CD4-positive, alpha-beta T cell treated with Interleukin-17A for 4 hours (primary cell): ENCODE measurements at regions not wholly inside any gene's neighbourhood (a gene's known extent, or its start where the extent isn't known, plus 50 kb on each side); places are given as distances from the start of the nearest gene placed in this dataset.
A peak's percentile ranks its signal among the peaks of the same experiment; 100 is the strongest.
"Not testable (repeated sequence)": the region's sequence is repeated elsewhere in the genome, so short reads cannot be mapped to it uniquely, and the experiment has no call there.

Experiments
- DNase-seq: peaks from one replicate; pipeline ENCODE4 v3.0.0-alpha.2; 2020; ENCODE audit warnings: mixed read lengths

DNA sequence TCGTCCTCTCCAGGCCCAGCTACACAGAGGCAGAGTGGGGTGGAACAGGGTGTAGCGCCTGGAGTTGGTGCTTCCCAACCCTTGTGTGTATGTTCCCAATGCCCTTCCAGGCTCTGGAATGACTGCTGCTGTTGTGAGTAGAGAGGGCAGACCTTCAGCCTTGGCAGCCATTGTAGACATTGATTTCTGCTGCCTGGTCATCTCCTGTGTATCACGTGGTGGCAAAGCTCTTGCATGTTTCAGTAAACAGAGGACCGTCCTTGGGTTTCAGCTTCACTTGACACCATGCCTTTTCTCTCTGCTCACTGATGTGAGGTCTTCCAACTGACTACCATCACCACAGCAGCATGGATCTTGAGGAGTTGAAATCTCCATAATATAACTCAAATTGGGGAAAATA is 397.9 kb downstream of the COG6 start:
- no peak for DNase-seq

DNA sequence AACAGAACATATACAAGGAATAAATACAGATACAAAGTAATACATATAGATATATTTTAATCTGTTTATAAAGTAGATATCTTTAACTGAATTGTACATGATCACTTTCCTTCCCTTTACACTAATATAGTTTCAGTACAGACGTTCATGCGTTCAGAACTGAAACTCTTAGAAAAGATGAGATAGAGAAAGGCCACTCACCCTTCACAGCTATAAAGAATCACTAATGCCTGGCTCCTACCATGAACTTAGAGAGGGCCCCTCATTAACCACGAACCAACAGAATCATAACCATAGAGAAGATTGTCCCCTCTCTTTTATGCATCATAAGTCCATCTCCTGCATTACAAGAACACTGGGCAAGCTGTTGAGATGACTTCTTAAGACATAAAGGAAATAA is 399.0 kb downstream of the COG6 start:
- not testable (repeated sequence) for DNase-seq

DNA sequence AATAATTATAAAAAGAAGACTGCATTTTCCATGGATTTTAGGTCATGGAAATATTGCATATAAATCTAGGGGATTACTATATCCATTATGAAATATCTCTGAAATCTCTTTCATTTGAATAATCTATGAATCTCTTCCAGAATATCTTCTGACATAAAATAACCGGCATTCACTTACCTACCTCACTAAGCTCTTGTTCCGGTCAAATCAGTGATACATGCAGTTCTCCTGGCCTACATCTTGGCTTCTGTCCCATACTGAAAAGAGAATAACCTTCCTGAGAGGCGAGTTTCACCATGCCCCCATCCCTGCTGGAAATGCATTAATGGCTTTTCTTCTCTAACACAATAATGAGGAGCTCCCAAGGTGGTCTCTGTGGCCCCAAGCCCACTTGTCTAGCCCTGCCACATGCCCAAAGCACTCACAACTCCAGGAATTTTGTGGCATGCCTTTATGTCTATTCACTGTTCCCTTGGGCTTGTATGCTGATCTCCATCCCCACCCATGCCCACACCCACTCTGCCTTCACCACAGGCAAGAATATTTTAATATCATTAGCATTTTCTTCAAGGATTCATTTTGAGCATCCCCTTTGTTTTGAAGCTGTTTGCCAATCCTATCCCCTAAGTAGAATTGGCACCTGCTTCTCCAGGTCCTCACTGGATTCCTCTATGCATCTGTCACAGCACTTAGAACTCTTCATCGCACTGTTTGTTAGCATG is 401.6 kb downstream of the COG6 start:
- DNase-seq = no peak

DNA sequence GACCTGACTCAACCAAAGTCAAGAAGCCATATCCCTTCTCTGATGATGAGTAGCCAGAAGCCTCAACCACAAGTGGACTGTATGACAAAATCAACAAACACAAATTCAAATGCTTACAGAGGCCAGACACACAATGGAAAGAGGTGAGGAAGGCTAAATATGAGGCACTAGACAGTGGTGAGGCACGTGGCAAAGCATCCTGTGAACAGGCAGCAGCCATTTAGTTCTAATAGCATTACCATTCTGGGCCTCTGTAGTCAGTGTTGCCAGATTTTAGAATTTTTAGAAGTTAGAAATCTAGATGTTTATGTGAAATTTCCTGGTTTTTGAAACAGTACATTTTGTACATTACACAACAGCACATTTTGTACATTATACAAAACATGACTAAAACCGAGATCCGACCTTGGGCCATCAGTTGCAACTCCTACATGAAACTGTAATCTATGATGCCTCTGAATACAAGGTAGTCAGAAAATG is 403.3 kb downstream of the COG6 start:
- no peak for DNase-seq

DNA sequence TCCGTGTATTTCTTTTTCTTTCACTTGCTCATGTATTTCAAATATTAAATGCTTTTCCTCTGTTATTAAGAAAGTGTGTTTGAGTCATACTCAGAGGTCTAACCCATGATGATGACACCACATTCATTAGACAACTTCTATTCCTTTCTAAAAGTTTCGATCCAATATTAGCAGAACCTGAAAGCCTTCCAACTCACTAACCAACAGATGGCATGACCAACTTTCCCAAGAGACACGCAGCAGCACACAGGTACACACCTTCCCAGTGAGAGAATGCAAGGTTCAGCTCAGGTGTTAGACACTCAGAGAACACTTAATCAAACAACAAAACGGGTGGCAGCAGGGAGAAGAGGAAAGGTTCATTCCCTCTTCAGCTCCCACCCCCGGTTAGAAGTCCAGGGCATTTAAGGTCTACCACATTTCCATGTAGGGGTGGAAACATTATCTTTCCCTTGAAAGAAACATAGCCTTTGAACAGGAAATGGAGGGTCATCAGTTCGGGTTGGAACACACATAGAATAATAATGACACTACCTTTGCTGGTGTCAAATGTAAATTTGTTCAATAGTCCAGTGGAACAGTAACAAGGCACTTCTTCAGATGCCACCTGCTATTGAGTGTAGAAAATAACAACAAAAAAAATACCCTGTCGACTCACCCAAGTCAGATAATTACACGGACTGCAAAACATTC is 404.2 kb downstream of the COG6 start:
- no peak for DNase-seq

DNA sequence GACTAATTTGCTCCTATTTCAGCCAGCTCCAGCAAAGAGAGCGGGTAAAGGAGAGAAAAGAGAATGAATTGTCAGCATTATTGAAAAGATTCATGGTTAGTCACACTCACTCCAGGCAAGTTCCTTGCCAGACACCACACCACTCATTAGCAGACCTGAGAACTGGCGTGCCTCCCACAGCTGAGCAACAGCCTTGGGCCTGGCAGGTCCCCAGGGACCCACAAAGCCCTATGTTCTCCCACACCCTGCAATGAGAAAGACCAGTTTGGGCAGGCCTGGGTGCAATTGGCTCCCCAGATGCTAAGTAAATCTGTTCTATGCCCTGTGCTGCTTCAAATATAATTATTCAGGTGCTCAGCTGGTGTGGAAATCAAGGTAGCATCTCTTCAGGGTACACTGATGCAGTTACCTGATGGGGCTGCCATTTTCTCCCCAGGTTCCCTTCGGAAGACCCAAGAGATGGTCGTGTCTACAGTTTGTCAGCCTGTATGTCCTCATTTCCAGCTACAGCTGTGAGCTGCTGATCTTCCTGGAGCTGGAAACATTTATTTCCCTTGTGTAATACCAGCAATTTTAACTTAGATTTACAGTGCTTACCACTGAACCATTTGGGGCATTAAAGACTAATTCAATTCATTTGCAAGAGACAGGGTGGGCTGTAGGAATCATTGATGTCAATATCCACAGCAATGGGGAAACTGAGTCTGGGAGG is 405.0 kb downstream of the COG6 start:
- DNase-seq = no peak

DNA sequence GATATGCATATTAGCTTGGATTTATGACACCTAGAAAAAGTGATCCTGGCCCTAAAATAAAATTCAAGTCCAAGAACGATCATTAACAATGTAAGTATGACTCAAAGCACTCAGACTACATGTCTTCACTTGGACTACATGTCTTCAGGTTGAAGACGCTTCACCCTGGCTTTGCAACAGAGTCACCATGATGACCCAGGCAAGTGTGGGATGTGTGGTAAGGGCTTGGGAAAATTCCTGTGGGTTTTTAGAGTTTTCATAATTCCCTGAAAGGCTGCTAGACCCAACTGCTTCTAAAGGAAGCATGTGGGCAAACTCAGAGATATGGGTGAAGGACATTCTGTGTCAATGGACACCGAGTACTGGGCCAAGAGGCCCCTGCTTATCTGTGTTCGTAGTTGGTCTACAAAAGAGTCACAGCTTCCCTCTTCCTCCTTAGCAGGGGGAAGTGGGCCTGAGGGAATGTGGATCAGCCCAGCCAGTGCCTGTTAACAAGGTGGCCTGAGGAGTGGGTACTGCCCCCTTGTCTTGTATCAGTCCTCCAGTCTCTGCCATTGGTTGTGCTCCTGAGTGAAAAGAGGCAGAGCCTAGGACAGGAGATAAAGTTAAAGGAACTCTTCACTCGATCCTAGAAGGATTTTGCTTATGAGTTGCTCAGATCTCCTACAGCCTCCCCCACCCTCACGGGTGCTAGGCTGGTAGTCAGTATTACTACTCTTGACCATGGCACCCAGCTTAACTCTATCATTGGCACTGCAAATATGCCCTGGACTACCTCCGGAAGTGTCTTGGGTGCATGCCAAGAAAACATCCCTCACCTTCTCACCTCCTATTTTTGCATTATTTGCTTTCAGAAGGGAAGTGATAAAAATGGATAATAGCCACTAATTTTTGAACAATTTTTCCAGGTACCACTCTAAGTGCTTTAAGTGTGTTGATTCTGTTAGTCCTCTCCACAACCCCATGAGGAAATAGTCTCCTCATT is 406.3 kb downstream of the COG6 start:
- no peak for DNase-seq

DNA sequence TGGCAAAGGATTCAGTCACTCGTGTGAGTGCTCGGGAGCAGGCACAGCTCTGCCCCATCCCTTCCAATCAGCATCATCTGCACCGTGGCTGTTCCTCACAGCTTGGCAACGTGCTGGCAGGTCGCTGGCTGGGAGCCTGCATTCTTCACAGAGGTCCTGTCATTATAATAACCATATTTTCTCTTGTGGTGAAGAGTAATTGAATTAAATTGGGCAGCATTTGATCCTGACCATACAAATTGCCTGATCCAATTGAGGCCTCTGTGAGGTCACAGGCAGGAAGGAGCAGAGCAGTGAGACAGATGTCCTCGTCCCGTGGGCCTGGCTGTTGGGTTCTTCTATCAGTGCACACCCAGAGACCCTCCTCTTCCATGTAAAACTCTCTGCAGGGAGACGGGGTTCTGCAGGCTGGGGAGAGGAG is 407.8 kb downstream of the COG6 start:
- DNase-seq = no peak

DNA sequence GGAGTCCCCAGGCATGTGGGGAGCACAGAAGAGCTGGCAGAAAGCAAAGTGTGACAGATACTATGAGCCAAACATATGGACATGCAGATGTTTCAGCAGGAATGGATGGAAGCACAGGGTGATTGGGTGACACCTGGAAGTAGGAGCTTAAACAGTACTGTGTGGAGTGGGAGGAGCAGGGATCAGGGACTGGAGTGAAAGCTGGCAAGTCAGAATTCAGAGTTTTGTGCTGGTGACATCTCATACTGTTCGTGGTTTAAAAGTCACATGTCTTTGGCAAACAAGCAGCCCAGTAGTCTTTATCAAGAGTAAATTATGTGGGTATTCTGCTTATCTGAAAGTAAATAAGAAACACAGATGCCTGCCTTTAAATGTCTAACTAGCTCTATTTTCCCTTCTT is 408.2 kb downstream of the COG6 start:
- DNase-seq = no peak

DNA sequence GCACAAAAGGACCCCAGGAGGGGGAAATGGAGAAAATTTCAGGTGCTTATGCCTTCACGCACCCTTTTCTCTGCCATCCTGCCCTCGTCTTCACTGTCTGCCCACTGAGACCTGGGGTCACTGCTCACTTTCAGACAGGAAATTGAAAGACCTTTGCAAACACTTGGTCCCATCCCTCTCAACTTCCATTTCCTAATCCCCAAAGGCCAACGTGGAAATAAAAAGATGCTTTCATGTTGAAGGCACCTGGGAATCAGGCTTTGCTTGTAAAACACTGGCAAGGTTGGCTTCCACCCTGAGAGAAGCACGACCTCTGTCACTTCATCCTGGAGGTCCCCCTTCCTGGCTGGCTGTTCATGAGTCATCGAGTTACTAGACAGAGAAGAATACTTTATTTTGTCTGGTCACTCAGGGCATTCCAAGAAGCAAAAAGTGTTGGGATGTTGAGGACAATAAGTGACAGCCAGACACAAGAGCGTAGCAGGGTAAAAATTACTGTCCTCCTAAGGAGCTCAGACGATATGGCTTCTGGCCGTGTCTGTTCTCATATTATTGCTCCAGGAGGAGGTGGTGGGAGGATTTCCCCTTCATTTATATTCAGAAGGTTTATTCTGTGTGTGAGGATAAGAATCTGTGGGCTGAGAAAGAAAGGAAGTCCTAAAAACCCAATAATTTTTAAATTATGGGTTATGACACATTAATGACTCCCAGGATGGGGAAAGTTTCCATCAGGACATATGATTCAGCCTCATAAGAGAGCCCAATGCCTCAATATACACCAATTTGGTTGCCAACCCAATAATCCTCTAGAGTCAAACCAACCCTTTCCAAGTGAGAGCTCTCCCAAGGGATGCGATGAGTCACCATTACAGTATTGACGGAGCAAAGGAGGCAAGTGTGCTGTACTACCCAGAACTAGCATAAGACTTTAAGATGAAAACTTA is 409.0 kb downstream of the COG6 start:
- DNase-seq = no peak

DNA sequence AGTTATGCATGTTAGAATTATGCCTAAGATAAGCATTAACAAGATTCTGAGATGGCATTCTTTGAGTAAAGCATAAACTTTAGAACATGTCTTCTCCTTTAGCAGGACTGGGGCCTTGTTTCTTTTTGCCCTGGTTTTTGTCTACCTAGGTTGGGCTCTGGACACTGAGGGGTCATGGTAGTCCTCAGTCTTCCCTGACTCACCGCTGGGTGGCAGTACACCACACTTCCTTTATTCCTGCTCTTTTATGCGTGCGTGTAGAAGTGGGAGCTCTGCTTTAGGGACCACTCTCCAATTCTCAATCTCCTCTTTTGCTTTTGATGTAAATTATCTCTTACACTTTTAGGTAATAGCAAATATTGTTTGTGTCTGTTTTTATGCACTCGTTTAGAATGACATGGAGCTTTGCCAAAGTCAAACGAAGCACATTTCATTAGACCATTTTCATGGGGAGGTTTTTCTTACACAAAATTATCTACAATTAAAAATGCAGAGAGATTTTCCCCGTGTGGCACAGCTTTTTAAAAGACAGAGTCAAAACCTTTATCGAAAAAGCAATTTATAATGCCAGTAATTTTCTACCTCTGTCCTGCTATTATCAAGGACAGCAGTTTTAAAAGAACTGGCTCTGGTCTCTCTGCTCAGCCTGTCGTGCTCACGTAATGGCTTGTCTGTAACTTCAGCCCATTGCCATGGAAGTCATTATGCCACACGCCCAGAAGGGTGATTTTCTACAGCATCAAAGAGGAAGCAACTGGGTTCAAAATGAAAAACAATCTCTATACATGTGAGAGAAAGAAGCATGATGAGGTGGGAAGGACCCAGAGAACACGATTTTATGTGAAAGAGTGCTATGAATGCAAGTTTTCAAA is 413.9 kb downstream of the COG6 start:
- peak; percentile 85 for DNase-seq

DNA sequence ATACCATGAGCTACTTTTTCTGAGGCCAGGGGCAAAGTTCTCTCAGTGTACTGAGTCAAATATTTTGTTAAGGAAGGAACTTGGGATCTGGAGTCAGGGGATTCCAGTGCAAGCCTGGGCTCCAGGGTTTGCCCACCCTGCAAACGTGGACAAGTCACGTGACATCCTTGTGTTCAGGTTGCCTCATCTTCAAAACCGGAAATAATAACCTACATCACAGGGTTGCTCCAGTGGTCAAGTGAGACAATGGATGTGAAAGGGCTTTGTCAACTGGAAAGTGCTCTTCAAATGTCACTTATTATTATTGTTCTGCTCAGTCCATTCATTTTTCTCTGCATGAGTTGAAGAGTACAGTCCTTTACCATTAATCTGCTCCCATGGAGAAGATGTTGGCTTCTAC is 414.9 kb downstream of the COG6 start:
- DNase-seq = no peak

DNA sequence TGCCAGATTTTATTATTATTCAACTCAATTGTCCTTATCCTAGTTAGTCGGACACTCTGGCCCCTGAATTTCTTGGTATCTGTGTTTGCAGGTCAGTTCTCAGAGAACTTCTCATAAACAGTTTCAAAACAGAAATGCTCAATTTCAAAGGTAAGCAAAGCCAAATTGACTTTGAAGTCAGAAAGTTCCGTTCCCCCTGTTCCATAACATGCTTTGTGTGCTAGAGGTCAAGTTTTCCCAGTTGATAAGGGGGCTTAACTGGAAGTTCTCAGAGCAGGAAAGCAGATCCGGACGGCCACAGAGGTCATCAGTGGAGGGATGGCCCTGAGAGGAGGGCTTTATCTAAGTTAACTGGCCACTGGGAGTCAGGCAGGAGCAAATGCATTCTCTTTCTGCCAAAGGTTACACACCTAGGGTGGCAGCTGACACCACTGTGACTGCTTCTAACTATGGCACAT is 417.2 kb downstream of the COG6 start:
- no peak for DNase-seq

DNA sequence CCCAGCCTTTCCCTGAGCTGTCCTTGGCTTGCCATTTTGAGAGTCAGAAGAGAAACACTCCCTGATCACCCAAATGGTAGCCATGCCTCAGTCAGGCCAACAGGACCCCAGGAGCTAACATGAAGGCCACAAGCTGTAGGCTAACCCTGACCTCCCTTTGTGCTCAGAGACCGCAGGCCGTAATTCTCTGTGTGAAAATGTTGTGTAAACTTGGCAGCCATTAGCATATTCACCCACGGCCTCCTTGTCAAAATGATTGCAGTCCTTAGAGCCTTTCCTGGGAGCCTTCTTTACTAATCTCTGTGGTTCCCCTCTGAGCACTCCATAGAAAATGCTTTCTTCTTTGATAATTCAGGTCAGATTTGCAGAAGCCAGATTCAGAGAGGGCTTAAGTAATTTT is 418.9 kb downstream of the COG6 start:
- DNase-seq = no peak

DNA sequence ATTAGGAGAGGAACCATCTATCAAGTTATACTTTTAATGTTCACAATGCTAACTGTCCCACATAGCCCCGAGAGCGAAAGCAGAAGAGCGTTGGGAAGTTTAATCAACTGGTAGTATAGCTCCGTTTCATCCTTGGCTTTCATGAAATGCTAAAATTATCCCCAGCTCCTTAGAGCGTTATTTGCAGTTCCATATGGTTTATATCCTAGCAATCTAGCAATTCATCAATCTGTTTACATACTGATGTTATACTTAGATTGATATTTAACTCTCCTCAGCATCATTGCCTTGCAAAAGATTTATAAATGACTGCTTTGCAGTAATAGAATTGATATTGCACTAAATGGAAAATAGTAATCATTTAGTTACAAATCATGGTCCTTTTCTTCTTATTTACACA is 419.8 kb downstream of the COG6 start:
- DNase-seq = no peak

DNA sequence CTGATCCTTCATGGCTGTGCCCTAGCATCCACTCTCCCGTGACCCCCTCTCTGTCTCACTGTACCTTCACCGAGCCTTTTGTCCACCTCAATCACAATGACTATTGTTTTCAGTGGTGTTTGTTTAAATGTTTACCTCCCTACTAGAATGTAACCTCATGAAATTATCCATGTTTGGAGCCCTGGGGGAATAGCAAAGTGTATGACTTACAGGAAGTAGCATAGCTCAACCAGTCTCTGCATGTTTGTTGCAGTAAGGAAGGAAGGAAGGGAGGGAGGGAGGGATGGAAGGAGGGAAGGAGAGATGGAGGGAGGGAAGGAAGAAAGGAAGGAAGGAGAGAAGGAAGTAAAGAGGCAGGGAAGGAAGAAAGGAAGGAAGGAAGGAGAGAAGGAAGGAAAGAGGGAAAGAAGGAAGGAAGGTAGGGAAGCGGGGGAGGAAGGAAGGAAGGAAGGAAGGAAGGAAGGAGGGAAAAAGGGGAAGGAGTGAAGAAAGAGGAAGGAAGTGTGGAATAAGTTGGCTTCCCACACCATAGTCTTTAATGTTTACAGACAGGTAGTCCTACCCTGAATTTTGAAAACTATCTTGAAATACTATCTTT is 421.4 kb downstream of the COG6 start:
- DNase-seq = no peak

DNA sequence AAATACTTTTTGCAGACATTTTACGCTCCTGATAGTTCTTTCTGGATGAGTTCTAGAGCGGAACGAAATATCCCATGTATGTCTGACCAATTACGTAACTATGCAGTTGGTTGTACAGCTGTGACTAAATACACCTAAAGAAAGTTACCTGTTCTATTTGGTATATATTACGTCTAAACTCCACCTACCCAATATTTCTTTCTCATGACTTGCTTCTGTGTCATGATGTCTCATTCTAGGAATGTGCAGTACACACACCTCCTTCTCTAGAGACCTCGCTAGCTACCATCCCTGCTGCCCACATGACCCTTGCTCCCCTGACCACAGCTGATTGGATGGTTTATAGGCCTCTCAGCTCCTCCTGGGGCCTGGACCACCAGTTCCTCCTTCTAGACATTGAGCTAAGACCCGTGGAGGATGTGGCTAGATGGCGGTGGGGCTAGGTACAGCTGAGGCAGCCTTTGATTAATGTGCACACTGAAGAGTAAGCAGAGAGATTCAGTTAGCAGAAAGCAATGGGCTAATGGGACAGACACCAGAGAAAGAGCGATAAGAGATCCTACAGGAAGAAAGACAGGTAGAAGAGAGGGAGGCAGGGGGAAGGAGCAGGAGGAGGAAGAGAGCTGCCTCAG is 422.1 kb downstream of the COG6 start:
- no peak for DNase-seq

DNA sequence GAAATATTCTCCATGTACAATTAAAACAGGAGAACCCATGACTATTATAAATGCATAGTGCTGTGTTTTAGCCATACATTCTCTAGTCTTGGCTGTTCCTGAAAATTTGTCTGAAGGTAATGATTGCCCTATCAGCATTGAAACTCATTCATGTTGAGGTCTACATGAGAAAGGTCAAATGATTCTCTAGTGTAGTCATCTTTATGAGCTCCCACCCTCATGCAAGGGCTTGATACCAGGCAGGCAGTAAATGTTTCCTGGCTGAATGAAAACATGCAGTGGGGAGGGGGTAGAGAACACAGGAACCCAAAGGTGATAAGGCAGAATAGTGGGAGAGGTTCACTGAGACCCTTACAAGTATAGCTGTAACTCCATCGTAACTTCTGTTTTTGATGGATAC is 424.3 kb downstream of the COG6 start:
- DNase-seq = no peak

DNA sequence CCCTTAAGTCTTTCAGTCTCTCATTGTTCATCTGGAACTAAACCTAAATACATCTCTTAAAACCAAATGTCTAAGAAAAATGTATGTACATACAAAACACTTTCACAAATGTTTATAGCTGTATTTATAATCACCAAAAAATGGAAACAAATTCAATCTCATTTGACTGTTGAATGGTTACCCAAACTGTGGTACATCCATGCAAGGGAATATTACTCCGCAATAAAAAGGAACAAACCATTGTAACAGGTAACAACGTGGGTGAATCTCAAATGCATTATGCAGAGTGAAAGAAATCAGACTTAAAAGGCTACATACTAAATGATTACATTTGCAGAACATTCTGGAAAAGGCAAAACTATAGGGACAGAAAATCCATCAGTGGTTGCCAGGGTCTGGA is 425.2 kb downstream of the COG6 start:
- DNase-seq = no peak
